ENCODE measurements at regions not wholly inside any gene's neighbourhood (a gene's known extent, or its start where the extent isn't known, plus 50 kb on each side); places are given as distances from the start of the nearest gene placed in this dataset.

DNA sequence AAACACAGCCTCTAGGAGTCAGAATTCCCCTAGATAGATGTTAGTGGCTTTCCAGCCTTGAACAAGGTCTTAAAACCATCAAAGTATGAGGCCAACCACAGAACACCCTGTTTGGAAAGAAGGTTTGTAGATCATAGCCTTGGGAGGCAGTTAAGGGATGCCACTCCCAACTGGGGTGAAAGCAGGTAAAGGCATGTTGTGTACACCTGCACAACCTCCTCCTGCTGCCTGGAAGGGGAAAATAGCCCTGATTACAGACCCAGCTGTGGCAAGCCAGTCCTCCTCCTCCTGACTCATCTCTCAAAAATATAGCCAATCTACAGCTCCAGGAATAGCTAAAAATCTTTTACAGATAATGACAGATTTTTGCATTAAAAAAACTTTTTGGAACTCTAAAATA, 108.1 kb downstream of the RBM43 start:
- no peak for DNase-seq

DNA sequence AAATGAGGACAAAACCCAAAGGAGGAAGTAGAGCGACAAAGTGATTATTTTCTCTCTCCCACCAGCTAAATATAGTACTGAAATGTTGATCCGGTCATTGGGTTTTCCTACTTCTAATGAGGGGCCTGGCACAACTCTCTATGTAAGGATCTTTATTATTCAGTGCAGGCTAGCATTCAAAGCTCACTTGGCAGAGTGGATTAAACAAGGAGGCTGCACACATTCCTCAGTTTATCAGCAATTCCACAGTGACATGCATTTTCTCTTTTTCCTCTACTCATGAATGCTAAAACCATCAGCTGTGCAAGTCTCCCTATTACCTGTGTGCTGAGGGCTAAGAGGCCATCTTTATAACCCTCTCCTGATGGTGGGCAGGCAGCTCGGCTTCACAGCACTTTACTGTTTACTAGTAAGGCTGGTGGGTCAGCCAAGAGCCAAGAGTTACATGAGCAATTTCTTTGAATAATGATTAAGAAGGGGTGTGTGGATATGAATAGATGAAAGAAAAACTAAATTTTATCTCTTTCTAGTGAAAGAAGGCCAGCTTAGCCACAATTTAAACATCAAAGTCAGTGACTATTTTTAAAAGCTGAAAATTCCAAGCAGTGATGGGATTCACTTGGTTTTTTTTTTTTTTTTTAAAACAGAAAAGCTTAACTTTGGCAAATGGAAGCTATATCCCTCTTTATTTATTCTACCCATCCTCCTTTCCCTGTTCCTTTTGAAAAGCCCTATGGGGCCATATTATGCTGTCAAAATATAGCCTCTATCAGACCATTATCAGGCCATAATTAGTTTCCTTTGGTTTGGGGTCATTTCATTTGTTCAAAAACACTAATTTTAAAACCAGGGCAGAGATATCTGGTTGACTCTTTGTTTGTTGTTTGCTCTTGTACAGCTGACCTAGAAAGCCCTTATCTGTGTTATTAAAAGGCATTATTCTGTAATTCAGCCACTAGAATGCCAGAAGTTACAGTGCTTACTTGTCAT, 111.0 kb downstream of the RBM43 start:
- no peak for DNase-seq

DNA sequence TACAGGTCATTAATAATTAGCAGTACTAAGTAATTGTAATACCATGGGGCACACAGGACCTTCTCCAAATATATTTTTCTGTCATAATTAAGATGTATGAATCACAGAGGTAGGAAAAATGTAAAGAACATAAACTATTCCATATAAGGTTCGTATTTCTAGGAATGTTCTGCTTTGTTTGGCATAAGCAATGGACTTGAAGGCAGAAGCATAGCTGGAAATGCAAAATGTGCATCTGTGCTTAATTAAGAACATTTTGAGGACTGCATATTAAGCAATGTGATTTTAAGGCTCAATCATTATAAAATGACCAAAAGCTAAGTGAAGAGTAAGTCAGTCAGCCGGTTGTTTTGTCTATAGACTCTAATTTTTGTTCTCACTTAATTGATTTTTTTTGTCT, 123.2 kb downstream of the RBM43 start:
- DNase-seq, result no peak

DNA sequence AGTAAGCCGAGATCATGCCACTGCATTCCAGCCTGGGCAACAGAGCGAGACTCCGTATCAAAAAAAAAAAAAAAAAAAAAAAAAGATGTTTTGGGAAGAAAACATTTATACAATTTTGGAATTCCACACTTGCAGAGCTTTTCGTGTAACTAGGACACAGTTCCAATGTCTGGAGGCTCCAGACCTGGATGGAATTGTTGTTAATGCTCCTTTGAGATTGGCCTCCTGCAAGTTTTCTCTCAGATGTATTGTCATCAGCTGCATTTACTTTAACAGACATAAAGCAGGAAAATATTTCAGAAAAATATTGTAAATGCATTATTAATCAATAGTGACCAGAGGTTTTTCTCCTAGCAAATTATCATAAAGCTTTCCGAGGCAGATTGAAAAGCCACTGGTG, 124.1 kb downstream of the RBM43 start:
- DNase-seq, result no peak

DNA sequence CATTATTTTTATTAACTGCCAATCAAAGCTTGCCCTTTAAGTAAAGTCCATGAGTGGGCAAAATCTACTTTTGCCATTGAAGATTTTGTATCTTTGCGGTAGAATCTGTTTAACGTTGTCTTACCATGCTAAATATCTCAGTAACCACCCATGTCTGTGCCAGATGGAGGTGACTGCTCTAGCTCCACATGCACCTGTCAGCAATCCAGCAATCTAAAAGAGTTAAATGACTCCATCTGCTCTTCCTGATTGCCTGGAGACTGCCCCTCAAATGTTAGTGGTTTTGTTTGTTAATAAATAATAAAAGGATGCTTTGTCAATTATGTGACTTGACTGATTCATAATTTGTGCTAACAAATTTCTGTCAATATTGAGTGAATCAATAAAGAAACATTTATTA, 141.7 kb downstream of the RBM43 start:
- DNase-seq, result no peak

DNA sequence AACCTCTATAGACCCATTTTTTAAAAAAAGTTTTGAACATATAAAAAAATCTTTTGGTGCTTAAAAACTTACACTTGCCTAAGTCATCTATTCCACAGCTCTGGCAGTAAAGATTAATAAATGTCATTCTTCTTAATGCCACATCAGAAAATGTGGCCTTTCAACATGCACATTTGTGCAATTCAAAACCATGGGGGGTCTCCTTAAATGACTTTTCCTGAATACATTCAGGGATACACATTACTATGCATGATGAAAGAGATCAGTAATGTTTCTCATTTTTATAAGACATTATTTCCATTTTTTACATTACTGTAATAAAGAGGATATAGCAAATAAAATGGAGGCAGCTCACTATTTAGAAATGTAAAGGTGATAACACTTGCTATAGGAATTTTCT, 142.3 kb downstream of the RBM43 start:
- DNase-seq, result no peak

DNA sequence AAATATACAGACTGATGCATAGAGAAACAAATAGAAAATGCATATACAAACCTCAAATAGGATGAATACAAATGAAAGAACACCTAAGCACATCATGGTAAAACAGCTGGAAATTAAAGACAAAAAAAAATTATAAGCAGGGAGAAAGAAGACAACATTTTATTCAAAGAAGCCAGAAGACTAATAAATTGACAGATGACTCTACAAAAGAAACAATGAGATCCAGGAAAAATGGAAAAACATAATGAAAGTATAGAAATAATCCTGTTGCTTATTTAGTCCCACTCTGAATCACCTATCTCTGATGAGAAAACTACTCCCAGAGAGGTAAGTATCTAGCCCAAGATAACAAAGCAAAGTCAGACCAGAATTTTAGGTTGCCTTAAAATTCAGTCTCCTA, 143.4 kb downstream of the RBM43 start:
- DNase-seq, result no peak

DNA sequence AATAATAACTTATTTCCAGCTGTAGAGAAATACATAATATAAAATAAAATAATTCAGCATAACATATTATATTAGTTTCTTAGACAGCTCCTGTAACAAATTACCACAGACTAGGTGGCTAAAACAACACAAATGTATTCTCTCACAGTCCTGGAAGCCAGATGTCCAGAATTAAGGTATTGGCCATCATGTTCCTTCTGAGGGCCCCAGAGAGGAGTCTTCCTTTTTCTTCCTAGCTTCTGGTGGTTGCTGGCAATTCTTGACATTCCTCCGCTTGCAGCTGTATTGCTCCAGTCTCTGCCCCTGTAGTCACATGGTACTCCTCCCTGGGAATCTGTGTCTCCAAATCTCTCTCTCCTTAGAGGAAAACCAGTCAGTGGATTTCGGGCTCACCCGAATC, 146.8 kb downstream of the RBM43 start:
- no peak for DNase-seq

DNA sequence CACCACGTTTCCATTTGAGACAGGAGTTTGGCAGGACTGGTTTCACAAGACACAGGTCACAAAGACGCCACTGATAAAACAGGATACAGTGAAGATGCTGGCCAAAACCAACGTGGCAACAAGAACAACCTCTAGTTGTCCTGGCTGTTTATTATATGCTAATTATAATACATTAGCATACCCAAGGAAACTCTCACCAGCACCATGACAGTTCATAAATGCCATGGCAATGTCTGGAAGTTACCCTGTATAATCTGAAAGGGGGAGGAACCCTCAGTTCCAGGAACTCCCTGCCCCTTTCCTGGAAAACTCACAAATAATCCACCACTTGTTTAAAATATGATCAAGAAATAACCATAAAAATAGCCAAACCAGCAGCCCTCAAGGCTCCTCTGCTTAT, 148.3 kb downstream of the RBM43 start:
- no peak for DNase-seq

DNA sequence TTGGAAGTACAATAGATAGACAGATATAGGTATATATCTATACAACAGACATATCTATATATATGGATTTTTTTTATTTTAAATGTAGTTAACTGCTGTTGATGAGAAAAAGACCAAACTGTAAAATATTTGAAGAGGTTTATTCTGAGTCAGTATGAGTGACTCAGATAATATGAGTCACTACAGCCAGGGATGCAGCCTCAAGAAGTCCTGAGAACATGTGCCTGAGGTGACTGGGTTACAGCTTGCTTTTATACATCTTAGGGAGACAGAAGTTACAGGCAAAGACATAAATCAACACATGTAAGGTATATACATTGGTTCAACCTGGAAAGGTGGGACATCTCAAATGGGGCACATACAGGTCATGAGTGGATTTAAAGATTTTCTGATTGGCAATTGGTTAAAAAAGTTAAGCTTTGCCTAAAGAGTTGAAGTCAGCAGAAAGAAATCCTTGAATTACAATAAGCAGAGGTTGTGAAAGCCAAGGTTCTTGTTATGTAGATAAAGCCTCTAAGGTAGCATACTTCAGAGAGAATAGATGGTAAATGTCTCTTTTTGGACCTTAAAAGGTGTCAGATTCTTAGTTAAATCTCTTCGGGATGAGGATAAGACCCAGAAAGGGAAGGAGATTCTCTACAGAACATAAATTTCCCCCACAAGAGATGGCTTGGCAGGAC, 149.9 kb downstream of the RBM43 start:
- no peak for DNase-seq

DNA sequence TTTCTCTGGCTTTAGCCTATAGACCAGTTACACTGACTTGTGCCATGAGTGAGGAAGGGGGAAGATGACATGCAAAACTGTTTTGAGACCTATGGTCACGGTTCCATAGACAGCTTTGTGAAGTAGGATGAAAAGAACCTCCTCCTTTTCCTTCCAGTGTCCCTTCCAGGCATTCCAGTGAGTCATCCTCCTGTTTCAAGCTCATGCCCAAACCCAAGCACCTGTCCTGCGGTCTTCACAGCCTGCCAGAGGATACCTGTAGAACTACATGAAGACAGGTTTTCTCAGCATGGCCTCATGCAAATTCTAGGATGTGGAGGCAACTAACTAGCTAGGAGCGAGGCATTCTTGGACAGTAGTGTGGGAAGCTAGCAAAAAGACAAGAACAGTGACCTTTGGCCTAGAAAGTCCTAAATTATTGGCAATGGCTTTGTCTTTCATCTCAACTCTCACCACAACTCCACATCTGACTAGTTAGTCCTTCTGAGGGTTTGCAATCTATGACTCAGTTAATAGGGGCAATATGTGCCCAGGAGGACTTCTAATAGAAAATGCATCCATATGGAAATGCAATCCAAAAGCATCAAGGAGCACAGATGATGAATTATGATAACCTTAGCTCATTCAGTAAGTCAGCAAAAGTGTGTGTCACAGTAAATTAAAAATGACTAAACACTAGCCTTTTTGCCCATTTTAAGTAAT, 154.7 kb downstream of the RBM43 start:
- DNase-seq, result no peak

DNA sequence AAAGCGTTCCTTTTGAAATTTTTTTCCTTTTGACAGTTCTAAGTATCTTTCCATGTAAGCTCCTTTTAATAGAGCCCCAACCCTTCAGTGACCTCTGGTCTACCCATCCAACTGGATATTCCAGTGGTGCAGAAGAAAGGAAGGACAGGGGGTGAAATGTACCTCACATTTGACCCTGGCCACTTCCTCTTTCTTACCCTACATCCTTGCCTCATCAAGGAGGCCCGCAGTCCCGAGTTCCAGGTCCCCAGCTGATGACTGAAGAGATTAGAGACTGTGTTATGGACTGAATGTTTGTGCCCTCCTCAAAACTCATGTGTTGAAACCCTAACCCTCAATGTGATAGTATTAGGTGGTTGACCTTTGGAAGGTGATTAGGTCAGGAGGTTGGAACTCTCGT, 158.1 kb downstream of the RBM43 start:
- DNase-seq, result no peak

DNA sequence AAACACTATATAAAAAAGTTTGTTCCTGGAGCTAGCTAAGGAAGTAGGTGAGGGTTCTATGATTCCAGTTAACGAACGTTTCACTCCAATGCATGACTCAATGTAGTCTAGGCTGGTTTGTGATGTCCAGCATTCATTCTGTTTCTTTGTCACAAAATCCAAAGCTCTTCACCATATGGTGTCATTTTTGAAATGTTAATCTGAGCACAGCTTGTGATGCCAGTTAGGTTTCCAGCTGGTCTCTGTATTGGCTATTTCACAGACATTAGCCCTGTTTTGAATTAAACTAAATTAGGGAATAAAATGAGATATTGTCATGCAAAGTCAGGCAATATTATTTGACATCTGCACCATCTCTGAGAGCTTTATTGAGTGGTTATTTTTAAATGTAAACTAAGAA, 159.4 kb downstream of the RBM43 start:
- no peak for DNase-seq

DNA sequence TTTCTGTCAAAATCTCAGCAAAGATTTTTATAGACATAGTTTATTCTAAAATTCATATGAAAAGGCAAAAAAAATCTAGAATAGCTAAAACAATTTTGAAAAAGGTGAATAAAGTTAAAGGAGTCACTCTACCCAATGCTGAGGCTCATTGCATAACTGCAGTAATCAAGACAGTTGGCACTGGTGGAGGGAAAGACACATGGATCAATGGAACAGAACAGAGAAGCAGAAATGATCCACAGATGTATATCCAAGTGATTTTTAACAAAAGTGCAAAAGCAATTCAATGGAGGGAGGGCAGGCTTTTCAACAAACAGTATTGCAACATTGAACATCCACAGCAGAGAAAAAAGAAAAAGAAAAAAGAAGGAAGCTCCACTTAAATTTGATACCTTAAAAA, 162.8 kb downstream of the RBM43 start:
- no peak for DNase-seq

DNA sequence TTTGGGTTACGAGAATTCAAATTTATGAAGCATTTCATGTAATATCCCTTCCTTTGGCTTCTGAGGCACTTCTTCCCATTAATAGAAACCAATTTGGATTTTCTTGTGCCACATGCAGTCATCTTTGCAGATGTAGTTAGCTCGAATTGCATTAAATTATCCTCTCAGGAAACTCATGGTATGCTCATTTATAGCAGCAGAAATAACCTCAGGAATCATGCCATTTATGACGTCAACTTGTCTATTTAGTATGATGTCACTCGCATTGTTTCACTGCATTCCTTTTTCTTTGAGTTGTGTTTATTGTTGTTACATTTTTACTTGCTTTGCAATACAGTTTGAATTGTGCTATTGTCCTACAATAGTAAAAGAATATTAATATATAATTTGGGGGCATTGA, 163.8 kb downstream of the RBM43 start:
- no peak for DNase-seq

DNA sequence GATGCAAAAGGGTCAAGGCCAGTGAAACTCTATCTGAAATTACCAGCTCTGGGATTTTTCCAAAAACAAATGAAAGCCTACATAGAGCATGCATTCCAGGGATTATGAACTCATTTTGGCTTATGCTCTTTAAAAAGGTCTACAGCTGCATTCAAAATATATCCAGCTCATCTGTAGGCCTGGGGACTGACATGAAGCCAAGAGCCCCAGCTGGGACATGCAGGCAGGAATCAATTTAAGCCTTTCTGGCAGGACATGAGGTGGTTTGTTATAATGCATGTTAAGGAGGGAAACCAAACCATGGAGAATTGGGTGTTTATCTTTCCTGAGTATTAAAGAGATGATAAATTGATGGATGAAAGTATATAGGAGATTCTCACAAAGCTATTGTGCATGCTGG, 164.5 kb downstream of the RBM43 start:
- DNase-seq, result no peak

DNA sequence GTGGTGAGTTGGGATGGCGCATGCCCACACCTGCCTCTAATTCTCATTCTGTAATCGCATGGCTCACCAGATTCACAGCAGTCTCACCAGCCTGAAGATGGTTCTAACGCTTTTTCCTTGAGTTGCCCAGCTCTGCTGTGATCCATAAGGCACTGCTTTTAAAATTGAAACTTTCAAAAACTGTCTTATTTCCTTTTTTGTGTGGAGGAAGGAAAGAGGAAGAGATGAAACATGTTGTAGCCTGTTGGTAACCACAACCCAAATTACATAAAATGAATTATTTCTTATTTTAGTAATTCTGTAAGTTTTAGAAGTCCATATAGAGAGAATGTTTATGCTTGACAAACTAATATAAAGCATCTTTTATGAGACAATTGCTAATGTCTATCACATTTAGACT, 165.4 kb downstream of the RBM43 start:
- DNase-seq, result no peak

DNA sequence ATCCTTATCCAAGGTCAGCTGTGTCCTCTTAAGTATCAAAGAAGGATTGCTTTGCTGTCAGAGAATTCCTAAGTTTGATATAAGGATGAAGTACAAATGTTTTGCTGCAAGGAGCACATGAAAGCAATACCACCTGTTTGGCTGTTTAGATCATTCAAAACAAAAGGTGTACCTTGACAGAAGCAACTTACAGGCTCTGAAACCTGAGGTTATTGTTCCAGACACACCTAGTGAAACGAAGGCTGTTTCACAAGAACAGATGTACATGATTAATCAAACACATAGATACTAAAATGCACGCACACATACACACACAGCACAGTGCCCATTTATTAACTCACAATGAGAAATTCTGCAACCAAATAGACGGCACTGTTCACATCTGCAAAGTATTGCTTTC, 166.2 kb downstream of the RBM43 start:
- DNase-seq, result no peak

DNA sequence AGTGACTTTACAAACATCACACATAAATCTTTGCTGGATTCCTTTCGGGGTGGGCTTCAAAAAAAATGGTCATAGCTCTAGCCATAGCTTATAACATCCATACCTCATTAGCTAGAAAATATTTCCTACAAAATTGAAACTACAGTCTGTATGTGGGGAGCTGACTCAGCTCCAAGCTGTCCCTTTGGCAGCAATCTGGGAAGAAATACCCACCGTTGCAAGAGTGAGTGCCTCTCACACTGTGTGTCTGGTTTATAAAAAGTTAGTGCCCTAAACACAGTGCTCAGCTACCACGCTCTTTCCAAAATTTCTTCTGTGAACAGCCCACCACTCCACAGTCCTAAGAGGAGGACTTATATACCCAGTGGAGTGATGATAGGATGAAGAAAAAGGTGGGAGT, 170.1 kb downstream of the RBM43 start:
- DNase-seq, result no peak

DNA sequence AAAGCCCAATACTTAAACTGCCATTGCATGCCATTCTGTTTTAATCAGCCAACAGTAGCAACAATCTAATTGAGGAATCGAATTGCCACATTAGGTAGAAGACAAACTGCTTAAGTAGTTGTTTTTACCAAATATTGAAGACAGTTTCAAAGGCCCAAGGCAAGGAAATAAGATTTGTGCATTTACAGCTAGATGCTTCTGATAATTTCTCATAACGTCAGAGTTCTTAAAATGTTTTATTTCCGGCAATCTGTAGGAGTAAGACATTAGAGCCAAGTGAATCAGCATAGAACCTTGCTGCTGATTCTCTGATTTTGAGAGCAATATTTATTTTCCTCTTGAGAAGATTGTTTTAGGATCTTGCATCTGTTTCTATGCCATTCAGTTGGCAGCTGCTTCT, 174.3 kb downstream of the RBM43 start:
- DNase-seq, result no peak

DNA sequence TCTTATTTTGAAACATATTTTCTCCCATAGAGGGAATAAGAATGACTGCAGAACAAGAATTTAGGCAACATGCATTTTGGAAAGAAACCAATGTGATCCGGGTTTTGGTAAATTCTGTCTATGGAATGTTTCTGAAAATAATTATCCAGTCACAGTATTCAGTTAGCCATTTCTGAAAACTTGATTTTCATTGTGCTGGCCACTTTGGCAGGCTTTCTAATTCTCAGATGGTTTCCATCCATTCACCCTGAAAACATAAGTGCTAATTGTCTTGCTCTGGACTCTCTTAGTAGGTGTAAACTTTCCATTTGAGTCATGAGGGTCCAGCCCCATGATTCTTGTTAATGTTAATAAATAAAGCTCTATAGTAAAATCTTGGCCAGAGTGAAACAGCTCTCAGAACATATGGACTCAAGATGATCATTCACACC, 176.5 kb downstream of the RBM43 start:
- DNase-seq, result no peak

DNA sequence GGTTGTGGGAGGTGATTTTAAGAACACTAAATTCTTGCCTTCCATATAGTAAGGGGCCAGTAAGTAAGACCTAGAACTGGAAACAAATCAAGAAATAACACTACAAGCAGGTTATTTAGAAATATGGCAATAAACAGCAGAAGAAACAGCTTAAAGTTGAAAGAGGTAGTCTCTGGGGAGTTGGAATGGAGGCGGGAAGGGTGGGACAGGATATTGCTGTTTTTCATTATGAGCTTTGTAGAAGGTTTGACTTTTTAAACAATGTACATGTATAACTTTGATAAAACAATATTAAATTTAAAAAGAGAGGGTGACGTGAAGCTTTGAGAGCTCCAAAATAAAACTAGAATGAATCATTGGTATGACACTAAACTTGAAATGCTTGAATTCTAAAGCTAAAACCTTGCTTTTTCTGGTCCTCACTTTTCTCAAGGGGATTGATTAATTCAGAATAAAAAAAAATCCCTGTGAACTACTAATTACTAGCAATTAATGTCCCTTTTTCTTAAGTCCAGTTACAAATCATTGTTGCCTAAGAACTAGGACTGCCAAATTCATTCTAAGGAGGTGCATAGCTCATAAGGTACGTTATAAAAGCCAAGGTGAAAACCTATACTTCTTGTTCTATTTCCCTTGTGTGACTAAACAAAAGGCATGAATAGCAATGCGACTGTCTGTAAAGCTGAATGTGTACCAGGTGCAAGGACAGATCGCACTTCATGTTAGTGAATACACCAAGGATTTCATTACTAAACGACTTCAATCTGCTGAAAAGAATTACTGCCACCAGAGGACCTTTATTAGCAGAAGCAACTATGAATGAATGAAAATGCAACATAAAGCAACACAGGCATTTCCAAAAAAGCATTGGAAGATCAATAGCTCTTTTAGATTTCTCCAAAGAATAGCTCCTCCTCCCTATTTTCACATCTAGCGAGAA, 177.5 kb downstream of the RBM43 start:
- DNase-seq, result no peak

DNA sequence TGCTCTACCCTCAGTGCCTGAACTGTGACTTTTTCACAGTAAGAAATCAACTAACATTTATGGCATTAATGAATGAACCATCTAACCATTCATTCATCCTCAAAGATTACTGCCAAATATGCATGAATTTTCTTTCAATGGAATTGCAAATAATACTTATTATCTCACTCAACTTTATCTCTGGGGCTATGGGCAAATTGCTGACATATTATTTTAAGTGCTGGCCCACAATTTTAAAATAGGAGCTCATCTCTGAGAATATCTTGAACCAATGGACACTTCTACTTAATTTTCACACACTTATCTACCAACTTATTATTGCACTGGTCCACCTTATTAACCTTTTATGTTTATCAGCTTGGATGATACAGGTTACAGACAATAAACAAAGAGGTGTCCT, 182.8 kb downstream of the RBM43 start:
- DNase-seq, result no peak
